DND-41 (cell line): ENCODE measurements at regions not wholly inside any gene's neighbourhood (a gene's known extent, or its start where the extent isn't known, plus 50 kb on each side); places are given as distances from the start of the nearest gene placed in this dataset.

ENCODE experiments used
- ATAC-seq: fragments of 200-7000 bp; cut with Tn5 transposase; 3 replicates; pipeline ENCODE4 v1.9.1; 2021; ENCODE audit warnings: low read depth; ENCODE audit not compliant: insufficient read depth
- DNase-seq: peaks from one replicate; pipeline ENCODE4 v3.0.0-alpha.2; 2020
- H2AFZ ChIP-seq: 2 replicates; pipeline ENCODE4 v1.6.0; 2012; ENCODE audit warnings: low read depth, low read length
- H3K27ac ChIP-seq: 2 replicates; pipeline ENCODE4 v1.5.1; 2012; ENCODE audit warnings: low read length, inconsistent platforms
- H3K27me3 ChIP-seq: fragments of 200-600 bp; sonication (generic); 2 replicates; pipeline ENCODE4 v1.6.0; 2012; ENCODE audit warnings: low read length, mild to moderate bottlenecking, inconsistent platforms; ENCODE audit not compliant: insufficient read depth, poor library complexity
- H3K36me3 ChIP-seq: 2 replicates; pipeline ENCODE4 v1.5.1; 2012; ENCODE audit warnings: low read length, inconsistent platforms; ENCODE audit not compliant: insufficient read depth
- H3K4me1 ChIP-seq: 2 replicates; pipeline ENCODE4 v1.5.1; 2012; ENCODE audit warnings: mild to moderate bottlenecking, low read length; ENCODE audit not compliant: insufficient read depth
- H3K4me2 ChIP-seq: 2 replicates; pipeline ENCODE4 v1.6.0; 2012; ENCODE audit warnings: mild to moderate bottlenecking, moderate library complexity, low read length, inconsistent platforms; ENCODE audit not compliant: insufficient read depth
- H3K4me3 ChIP-seq, 2 experiments: fragments of 200-600 bp in 1 of 2; shearing (Covaris generic) in 1 of 2; 2 replicates each; pipeline ENCODE4 v1.5.1; 2012 to 2016; ENCODE audit warnings: inconsistent platforms in 2 of 2, low read length in 2 of 2, mild to moderate bottlenecking in 2 of 2, low read depth in 1 of 2, moderate library complexity in 1 of 2
- H3K79me2 ChIP-seq: 2 replicates; pipeline ENCODE4 v1.6.0; 2012; ENCODE audit warnings: low read length, inconsistent platforms; ENCODE audit not compliant: insufficient read depth
- H3K9ac ChIP-seq: 2 replicates; pipeline ENCODE4 v1.6.0; 2012; ENCODE audit warnings: low read depth, mild to moderate bottlenecking, inconsistent platforms, low read length, moderate library complexity
- H3K9me3 ChIP-seq: 2 replicates; pipeline ENCODE4 v1.5.1; 2012; ENCODE audit warnings: low read length, moderate library complexity, mild to moderate bottlenecking, inconsistent platforms; ENCODE audit not compliant: insufficient read depth, severe bottlenecking
- H4K20me1 ChIP-seq: 2 replicates; pipeline ENCODE4 v1.6.0; 2012; ENCODE audit warnings: low read length; ENCODE audit not compliant: insufficient read depth
- CTCF ChIP-seq: IDR thresholded peaks from 2 replicates; pipeline ENCODE4 v1.5.1; 2012; ENCODE audit warnings: borderline replicate concordance, low read length, moderate library complexity, mild to moderate bottlenecking; ENCODE audit not compliant: poor library complexity, severe bottlenecking; ENCODE audit errors: extremely low read depth
- EZH2 ChIP-seq: IDR thresholded peaks from 3 replicates; pipeline ENCODE4 v1.6.1; 2012; ENCODE audit warnings: borderline replicate concordance, low read depth, mild to moderate bottlenecking, moderate library complexity, low read length, inconsistent platforms; ENCODE audit not compliant: severe bottlenecking

DNA sequence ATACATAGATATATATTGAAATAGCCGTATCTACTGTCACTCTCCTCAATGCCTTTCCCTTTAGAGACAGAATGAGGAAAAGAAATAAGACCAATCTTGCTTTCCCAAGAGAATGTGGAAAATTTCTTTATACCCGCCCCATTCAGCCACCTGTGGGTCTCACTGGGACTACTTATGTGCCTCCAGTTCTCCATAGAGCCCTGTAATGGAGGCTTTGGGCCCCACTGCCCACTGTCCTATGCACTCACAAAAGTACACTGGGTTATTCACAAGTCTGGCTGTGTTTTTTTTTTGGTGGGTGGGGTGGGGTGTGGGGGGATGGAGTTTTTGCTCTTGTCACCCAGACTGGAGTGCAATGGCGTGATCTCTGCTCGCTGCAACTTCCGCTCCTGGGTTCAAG lies 70.4 kb upstream of the ELOVL6 start:
- H3K9me3 ChIP-seq: no peaks in the 10 kb centered on the region
- H3K4me2 ChIP-seq: no peak overlapping the region
- H3K36me3 ChIP-seq: no peaks in the 10 kb centered on the region
- DNase-seq: no peak
- no peaks in the 10 kb centered on the region for H3K4me1 ChIP-seq
- no peak for TF ChIP-seq CTCF
- TF ChIP-seq EZH2: no peak
- no peaks in the 10 kb centered on the region for H4K20me1 ChIP-seq
- H3K27me3 ChIP-seq: no peaks in the 10 kb centered on the region
- H2AFZ ChIP-seq: no peak overlapping the region
- H3K79me2 ChIP-seq: no peaks in the 10 kb centered on the region
- no peak for ATAC-seq
- H3K27ac ChIP-seq: no peak overlapping the region
- H3K9ac ChIP-seq: no peak overlapping the region
- no peak overlapping the region for H3K4me3 ChIP-seq

DNA sequence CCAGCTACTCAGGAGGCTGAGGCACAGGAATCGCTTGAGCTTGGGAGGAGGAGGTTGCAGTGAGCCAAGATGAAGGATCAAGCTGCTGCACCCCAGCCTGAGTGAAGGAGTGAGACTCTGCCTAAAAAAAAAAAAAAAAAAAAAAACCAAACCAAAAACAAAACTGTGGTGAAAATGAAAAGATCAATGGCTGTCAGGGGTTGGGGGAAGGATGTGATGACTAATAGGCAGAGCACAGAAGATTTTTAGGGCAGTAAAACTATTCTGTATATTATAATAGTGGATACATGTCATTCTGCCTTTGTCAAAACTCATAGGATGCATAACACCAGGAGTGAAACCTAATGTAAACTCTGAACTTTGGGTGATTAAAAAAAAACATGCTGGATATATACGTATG lies 69.9 kb upstream of the ELOVL6 start:
- no peaks in the 10 kb centered on the region for H3K27me3 ChIP-seq
- H3K9ac ChIP-seq: no peak overlapping the region
- H4K20me1 ChIP-seq: no peaks in the 10 kb centered on the region
- H3K36me3 ChIP-seq: no peaks in the 10 kb centered on the region
- peak; percentile 15 for DNase-seq
- ATAC-seq: peak; percentile 56; the same call in 2 of the 3 replicates
- H2AFZ ChIP-seq: no peak overlapping the region
- no peak overlapping the region for H3K27ac ChIP-seq
- no peaks in the 10 kb centered on the region for H3K4me1 ChIP-seq
- H3K4me3 ChIP-seq: no peak overlapping the region
- H3K4me2 ChIP-seq: no peak overlapping the region
- TF ChIP-seq EZH2 (no peak), CTCF (no peak)
- H3K79me2 ChIP-seq: no peaks in the 10 kb centered on the region
- no peaks in the 10 kb centered on the region for H3K9me3 ChIP-seq

DNA sequence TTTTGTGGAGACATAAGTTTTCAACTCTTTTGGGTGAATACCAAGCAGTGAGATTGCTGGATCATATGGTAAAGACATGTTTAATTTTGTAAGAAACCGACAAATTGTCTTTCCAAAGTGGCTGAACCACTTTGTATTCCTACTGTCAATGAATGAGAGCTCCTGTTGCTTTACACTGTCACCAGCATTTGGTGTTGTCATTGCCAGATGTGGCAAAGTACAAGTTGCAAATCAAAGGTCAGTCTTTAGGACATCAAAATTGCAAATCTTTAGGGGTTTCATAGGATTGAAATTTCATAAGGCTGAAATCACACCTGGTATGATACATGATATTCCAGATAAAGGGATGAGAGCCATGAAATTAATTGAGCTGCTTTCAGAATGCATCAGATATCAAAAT lies 67.7 kb upstream of the ELOVL6 start:
- Histone ChIP-seq H2AFZ (no peak overlapping the region), H4K20me1 (no peaks in the 10 kb centered on the region), H3K4me3 (no peak overlapping the region), H3K4me1 (no peaks in the 10 kb centered on the region), H3K9ac (no peak overlapping the region), H3K79me2 (no peaks in the 10 kb centered on the region), H3K4me2 (no peak overlapping the region), H3K27me3 (no peaks in the 10 kb centered on the region), H3K9me3 (no peaks in the 10 kb centered on the region), H3K36me3 (no peaks in the 10 kb centered on the region), H3K27ac (no peak overlapping the region)
- no peak for ATAC-seq
- TF ChIP-seq CTCF: no peak
- no peak for TF ChIP-seq EZH2
- DNase-seq: no peak

- H3K27ac ChIP-seq: no peak overlapping the region
- H3K79me2 ChIP-seq: no peaks in the 10 kb centered on the region
- no peaks in the 10 kb centered on the region for H3K9me3 ChIP-seq
- no peaks in the 10 kb centered on the region for H3K27me3 ChIP-seq
- TF ChIP-seq CTCF (no peak), EZH2 (no peak)
- no peaks in the 10 kb centered on the region for H3K4me1 ChIP-seq
- DNase-seq: no peak
- no peak overlapping the region for H3K4me2 ChIP-seq
- H3K4me3 ChIP-seq: no peak overlapping the region
- no peak overlapping the region for H2AFZ ChIP-seq
- no peaks in the 10 kb centered on the region for H3K36me3 ChIP-seq
- no peak overlapping the region for H3K9ac ChIP-seq
- ATAC-seq: no peak
- no peaks in the 10 kb centered on the region for H4K20me1 ChIP-seq
These were observed 66.6 kb upstream of the ELOVL6 start for GRCh38 chr4:110265001-110265400.
